Left ventricle myocardium inferior (tissue), 1 donor: ENCODE measurements at regions not wholly inside any gene's neighbourhood (a gene's known extent, or its start where the extent isn't known, plus 50 kb on each side); places are given as distances from the start of the nearest gene placed in this dataset.

ENCODE experiments used
- DNase-seq: peaks from one replicate; pipeline ENCODE4 v3.0.0-alpha.2; 2020
- H3K27ac ChIP-seq: fragments of 200-600 bp; replicated peaks from 2 replicates; pipeline ENCODE4 v1.8.0; 2021
- H3K27me3 ChIP-seq: fragments of 200-600 bp; 2 replicates; pipeline ENCODE4 v1.8.0; 2021; ENCODE audit warnings: low read depth
- H3K36me3 ChIP-seq: fragments of 200-600 bp; 2 replicates; pipeline ENCODE4 v1.8.0; 2021
- H3K4me1 ChIP-seq: fragments of 200-600 bp; 2 replicates; pipeline ENCODE4 v1.8.0; 2021
- H3K4me3 ChIP-seq: fragments of 200-600 bp; 2 replicates; pipeline ENCODE4 v1.8.0; 2021; ENCODE audit warnings: mild to moderate bottlenecking, moderate library complexity
- H3K9me3 ChIP-seq: fragments of 200-600 bp; replicated peaks from 2 replicates; pipeline ENCODE4 v1.8.0; 2021
- intact Hi-C: fragments of 100-400 bp; cut with micrococcal nuclease; formaldehyde crosslinking; loops from one replicate; pipeline ENCODE4 v1.11.0; 2022
- TF ChIP-seq, protein P1 (sequence below): fragments of 200-600 bp; IDR thresholded peaks from 2 replicates; pipeline ENCODE4 v1.8.0; 2021; ENCODE audit warnings: antibody characterized with exemption, mild to moderate bottlenecking, borderline replicate concordance
- donor health status: DM: no; HTN: yes; CAD: no; lungs with severe emphysema.

DNA sequence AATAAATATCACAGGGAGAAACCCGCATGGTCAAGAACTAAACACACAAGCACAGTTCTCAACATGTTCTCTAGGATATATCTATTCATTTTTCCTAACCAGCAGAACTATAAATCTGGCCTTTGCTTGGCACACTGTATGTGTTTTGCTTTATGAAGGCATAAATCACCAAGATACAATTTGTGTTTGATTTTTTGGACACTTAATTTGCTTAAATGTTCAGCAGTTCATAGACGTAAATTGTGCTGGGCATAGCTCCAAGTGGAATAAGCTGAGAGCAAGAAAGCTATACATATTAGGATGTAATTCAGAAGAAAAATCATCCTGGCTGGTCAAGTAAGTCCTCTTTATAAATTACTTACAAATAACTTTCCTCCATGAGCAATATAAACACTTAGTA is 341.5 kb upstream of the ATP5MC3 start:
- intact Hi-C loops: no loop called here
- H3K4me1 ChIP-seq: no peaks in the 10 kb centered on the region
- no peak for DNase-seq
- H3K9me3 ChIP-seq: peaks cover 16% of the 10 kb centered on the region
- no peaks in the 10 kb centered on the region for H3K27me3 ChIP-seq
- no peak overlapping the region for H3K27ac ChIP-seq
- H3K36me3 ChIP-seq: no peaks in the 10 kb centered on the region
- TF ChIP-seq, protein P1, sequence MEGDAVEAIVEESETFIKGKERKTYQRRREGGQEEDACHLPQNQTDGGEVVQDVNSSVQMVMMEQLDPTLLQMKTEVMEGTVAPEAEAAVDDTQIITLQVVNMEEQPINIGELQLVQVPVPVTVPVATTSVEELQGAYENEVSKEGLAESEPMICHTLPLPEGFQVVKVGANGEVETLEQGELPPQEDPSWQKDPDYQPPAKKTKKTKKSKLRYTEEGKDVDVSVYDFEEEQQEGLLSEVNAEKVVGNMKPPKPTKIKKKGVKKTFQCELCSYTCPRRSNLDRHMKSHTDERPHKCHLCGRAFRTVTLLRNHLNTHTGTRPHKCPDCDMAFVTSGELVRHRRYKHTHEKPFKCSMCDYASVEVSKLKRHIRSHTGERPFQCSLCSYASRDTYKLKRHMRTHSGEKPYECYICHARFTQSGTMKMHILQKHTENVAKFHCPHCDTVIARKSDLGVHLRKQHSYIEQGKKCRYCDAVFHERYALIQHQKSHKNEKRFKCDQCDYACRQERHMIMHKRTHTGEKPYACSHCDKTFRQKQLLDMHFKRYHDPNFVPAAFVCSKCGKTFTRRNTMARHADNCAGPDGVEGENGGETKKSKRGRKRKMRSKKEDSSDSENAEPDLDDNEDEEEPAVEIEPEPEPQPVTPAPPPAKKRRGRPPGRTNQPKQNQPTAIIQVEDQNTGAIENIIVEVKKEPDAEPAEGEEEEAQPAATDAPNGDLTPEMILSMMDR: no peak
- H3K4me3 ChIP-seq: no peak overlapping the region

- Histone ChIP-seq H3K4me1 (no peaks in the 10 kb centered on the region), H3K36me3 (no peaks in the 10 kb centered on the region), H3K4me3 (no peak overlapping the region), H3K9me3 (peaks cover 20% of the 10 kb centered on the region), H3K27ac (no peak overlapping the region), H3K27me3 (no peaks in the 10 kb centered on the region)
- intact Hi-C loops: no loop called here
- TF ChIP-seq, protein P1: no peak
- DNase-seq: no peak
Measured at GRCh38 chr2:175518206-175518605, 336.7 kb upstream of the ATP5MC3 start.

- Histone ChIP-seq H3K27ac (no peak overlapping the region), H3K36me3 (no peaks in the 10 kb centered on the region), H3K4me1 (no peaks in the 10 kb centered on the region), H3K9me3 (peaks cover 20% of the 10 kb centered on the region), H3K27me3 (no peaks in the 10 kb centered on the region), H3K4me3 (no peak overlapping the region)
- intact Hi-C loops: no loop called here
- no peak for DNase-seq
- TF ChIP-seq, protein P1: no peak
Measured at GRCh38 chr2:175516555-175516954, 335.0 kb upstream of the ATP5MC3 start.

DNA sequence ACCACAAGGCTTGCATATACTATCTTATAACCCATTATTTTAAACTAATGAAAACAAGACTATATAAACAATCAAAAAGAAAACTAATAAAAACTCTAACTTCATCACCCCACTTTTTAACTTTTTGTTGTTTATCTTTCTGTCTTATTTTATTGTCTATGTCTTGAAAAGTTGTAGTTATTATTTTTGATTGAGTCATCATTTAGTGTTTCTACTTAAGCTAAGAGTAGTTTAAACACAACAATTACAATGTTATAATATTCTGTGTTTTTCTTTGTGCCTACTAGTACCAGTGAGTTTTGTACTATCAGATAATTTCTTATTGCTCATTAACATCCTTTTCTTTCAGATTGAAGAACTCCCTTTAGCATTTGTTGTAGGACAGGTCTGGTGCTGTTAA is 318.7 kb upstream of the ATP5MC3 start:
- H3K27ac ChIP-seq: no peak overlapping the region
- intact Hi-C loops: no loop called here
- TF ChIP-seq, protein P1: no peak
- H3K36me3 ChIP-seq: no peaks in the 10 kb centered on the region
- no peak overlapping the region for H3K4me3 ChIP-seq
- no peaks in the 10 kb centered on the region for H3K4me1 ChIP-seq
- peaks cover 37% of the 10 kb centered on the region for H3K9me3 ChIP-seq
- DNase-seq: no peak
- peaks cover 5% of the 10 kb centered on the region for H3K27me3 ChIP-seq

- H3K27ac ChIP-seq: no peak overlapping the region
- H3K4me1 ChIP-seq: no peaks in the 10 kb centered on the region
- no peak for DNase-seq
- intact Hi-C loops: no loop called here
- H3K4me3 ChIP-seq: no peak overlapping the region
- TF ChIP-seq, protein P1: no peak
- H3K27me3 ChIP-seq: peaks cover 4% of the 10 kb centered on the region
- no peaks in the 10 kb centered on the region for H3K36me3 ChIP-seq
- H3K9me3 ChIP-seq: peaks cover 13% of the 10 kb centered on the region
Measured at GRCh38 chr2:175490360-175490791, 308.9 kb upstream of the ATP5MC3 start.
